MCF 10A (cell line): ENCODE measurements at regions not wholly inside any gene's neighbourhood (a gene's known extent, or its start where the extent isn't known, plus 50 kb on each side); places are given as distances from the start of the nearest gene placed in this dataset.
"Not testable (repeated sequence)": the region's sequence is repeated elsewhere in the genome, so short reads cannot be mapped to it uniquely, and the experiment has no call there.

ENCODE experiments used
- BruUV-seq: library from RNA; stranded (reverse); fragments of 400-500 nt; replicated peaks from 2 replicates; lab custom pipeline; 2021; lab: Mats Ljungman, UMichigan
- CTCF ChIA-PET: fragments of 300-600 bp; sonication (Branson Sonifier 250); formaldehyde crosslinking; extraction: SDS; loops from one replicate; lab custom pipeline; 2021; ENCODE audit warnings: antibody characterized with exemption, inconsistent platforms; lab: Yijun Ruan, JAX
- POLR2A ChIA-PET: fragments of 300-600, 350-650 bp; sonication (Branson Sonifier 250); formaldehyde crosslinking; extraction: SDS; loops from one replicate; lab custom pipeline; 2020; ENCODE audit warnings: antibody characterized with exemption, inconsistent platforms; lab: Yijun Ruan, JAX
- DNase-seq: peaks from one replicate; pipeline ENCODE4 v3.0.0-alpha.2; 2018; ENCODE audit not compliant: unreplicated experiment
- H3K27ac Mint-ChIP-seq: one replicate; pipeline ENCODE4 v1.8.0; 2022; ENCODE audit warnings: mild to moderate bottlenecking, low read depth, mixed read lengths; ENCODE audit not compliant: unreplicated experiment
- H3K27me3 Mint-ChIP-seq: one replicate; pipeline ENCODE4 v1.8.0; 2022; ENCODE audit warnings: mixed read lengths; ENCODE audit not compliant: insufficient read depth, unreplicated experiment
- H3K36me3 Mint-ChIP-seq: one replicate; pipeline ENCODE4 v1.8.0; 2022; ENCODE audit warnings: mild to moderate bottlenecking, moderate library complexity, mixed read lengths; ENCODE audit not compliant: insufficient read depth, unreplicated experiment
- H3K4me1 Mint-ChIP-seq: one replicate; pipeline ENCODE4 v1.8.0; 2022; ENCODE audit warnings: mixed read lengths; ENCODE audit not compliant: insufficient read depth, unreplicated experiment
- H3K4me3 Mint-ChIP-seq: one replicate; pipeline ENCODE4 v1.8.0; 2022; ENCODE audit warnings: mild to moderate bottlenecking, moderate library complexity, mixed read lengths; ENCODE audit not compliant: unreplicated experiment
- H3K9me3 Mint-ChIP-seq: one replicate; pipeline ENCODE4 v1.8.0; 2022; ENCODE audit warnings: mixed read lengths; ENCODE audit not compliant: unreplicated experiment
- intact Hi-C: fragments of 100-400 bp; cut with micrococcal nuclease; formaldehyde crosslinking; loops from 2 replicates; pipeline ENCODE4 v1.14.1; 2022
- TF ChIP-seq, protein P1 (sequence below): fragments of 200-600 bp; IDR thresholded peaks from one replicate; pipeline ENCODE4 v1.8.0; 2022; ENCODE audit warnings: antibody characterized with exemption, mild to moderate bottlenecking; ENCODE audit not compliant: unreplicated experiment

DNA sequence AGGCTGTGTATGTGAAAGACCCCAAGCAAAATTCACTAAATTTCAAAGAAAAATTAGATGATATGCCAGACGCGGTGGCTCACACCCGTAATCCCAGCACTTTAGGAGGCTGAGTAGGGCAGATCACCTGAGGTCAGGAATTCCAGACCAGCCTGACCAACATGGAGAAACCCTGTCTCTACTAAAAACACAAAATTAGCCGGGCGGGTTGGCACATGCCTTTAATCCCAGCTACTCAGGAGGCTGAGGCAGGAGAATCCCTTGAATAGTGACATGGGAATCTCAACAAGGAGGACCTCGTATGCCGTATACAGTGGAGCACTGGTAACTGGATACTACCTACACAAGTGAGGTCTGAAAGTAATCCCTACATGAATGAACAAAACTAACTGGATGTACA lies 92.7 kb upstream of the JARID2 start:
- Mint-ChIP-seq H3K27ac (no peak overlapping the region), H3K9me3 (no peaks in the 10 kb centered on the region), H3K27me3 (no peaks in the 10 kb centered on the region), H3K4me1 (peaks cover 9% of the 10 kb centered on the region), H3K36me3 (peaks cover 5% of the 10 kb centered on the region), H3K4me3 (no peak overlapping the region)
- TF ChIP-seq, protein P1, sequence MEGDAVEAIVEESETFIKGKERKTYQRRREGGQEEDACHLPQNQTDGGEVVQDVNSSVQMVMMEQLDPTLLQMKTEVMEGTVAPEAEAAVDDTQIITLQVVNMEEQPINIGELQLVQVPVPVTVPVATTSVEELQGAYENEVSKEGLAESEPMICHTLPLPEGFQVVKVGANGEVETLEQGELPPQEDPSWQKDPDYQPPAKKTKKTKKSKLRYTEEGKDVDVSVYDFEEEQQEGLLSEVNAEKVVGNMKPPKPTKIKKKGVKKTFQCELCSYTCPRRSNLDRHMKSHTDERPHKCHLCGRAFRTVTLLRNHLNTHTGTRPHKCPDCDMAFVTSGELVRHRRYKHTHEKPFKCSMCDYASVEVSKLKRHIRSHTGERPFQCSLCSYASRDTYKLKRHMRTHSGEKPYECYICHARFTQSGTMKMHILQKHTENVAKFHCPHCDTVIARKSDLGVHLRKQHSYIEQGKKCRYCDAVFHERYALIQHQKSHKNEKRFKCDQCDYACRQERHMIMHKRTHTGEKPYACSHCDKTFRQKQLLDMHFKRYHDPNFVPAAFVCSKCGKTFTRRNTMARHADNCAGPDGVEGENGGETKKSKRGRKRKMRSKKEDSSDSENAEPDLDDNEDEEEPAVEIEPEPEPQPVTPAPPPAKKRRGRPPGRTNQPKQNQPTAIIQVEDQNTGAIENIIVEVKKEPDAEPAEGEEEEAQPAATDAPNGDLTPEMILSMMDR: no peak
- intact Hi-C loops: no loop called here
- no peak for DNase-seq
- no TSS peak for BruUV-seq
- ChIA-PET POLR2A (no interaction called here), CTCF (no interaction called here)

DNA sequence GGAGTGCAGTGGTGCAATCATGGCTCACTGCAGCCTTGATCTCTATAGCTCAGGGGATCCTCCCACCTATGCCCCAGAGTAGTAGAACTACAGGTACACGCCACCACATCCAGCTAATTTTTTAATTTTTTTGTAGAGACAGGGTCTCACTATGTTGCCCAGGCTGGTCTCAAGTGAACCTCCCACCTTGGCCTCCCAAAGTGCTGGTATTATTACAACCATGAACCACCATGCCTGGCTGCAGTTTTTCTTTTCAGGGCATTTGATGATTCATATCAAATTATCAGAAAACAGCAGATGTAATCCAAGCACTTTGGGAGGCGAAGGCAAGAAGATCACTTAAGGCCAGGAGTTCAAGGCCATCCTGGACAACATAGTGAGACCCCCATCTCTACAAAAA lies 88.4 kb upstream of the JARID2 start:
- DNase-seq: no peak
- ChIA-PET POLR2A (no interaction called here), CTCF (no interaction called here)
- peaks cover 5% of the 10 kb centered on the region for H3K36me3 Mint-ChIP-seq
- H3K27me3 Mint-ChIP-seq: no peaks in the 10 kb centered on the region
- BruUV-seq: no TSS peak
- intact Hi-C loops: no loop called here
- no peak overlapping the region for H3K4me3 Mint-ChIP-seq
- no peaks in the 10 kb centered on the region for H3K9me3 Mint-ChIP-seq
- H3K27ac Mint-ChIP-seq: no peak overlapping the region
- H3K4me1 Mint-ChIP-seq: no peaks in the 10 kb centered on the region
- TF ChIP-seq, protein P1: no peak

DNA sequence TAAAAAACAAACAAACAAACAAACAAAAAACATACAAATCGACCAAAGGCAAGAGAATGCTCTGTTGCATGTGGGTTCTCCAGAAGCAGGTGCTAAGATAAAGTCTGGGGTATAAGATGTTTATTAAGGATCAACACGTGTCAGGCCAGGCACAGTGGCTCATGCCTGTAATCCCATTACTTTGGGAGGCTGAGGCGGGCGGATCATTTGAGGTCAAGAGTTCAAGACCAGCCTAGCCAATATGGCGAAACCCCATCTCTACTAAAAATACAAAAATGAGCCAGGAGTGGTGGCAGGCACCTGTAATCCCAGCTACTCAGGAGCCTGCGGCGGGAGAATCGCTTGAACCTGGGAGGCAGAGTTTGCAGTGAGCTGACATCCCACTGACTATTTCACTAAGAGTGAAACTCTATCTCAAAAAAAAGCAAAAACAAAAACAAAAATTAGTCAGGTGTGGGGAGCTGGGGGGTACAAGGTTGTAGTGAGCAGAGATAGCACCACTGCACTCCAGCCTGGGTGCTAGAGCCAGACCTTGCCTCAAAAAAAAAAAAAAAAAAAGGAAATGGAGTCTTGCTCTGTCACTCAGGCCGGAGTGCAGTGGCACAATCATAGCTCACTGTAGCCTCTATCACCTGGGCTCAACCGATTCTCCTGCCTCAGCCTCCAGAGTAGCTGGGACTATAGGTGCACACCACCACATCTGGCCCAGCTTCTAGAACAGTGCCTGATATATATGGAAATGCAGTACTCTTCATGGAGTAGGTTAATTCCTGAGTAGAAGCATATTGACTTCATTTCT lies 86.8 kb upstream of the JARID2 start:
- no peak for DNase-seq
- Mint-ChIP-seq H3K4me1 (no peaks in the 10 kb centered on the region), H3K4me3 (no peak overlapping the region), H3K27ac (no peak overlapping the region), H3K9me3 (no peaks in the 10 kb centered on the region), H3K27me3 (no peaks in the 10 kb centered on the region), H3K36me3 (peaks cover 5% of the 10 kb centered on the region)
- no TSS peak for BruUV-seq
- ChIA-PET POLR2A (no interaction called here), CTCF (no interaction called here)
- intact Hi-C loops: no loop called here
- TF ChIP-seq, protein P1: no peak

DNA sequence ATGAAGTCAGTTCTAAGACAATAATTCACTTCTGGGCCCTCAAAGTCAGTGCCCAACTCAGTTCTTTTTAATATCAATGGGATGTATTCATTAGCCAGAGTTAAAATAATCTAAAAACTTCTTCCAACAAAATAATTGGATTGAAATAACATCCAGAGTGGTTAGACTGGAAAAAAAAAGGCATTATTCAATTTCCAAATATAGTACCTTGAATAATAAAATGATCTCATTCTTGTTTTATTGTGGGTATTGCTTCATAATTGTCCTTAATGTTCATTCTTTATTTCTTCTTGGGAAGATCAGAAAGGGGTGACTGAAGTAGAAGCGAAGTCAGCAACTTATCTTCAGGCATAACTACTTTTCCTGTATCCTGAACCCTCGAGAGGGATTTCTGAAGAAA lies 85.1 kb upstream of the JARID2 start:
- ChIA-PET CTCF (no interaction called here), POLR2A (no interaction called here)
- no peaks in the 10 kb centered on the region for H3K4me1 Mint-ChIP-seq
- BruUV-seq: no TSS peak
- no peak for DNase-seq
- H3K27me3 Mint-ChIP-seq: no peaks in the 10 kb centered on the region
- no peak overlapping the region for H3K27ac Mint-ChIP-seq
- TF ChIP-seq, protein P1: no peak
- H3K4me3 Mint-ChIP-seq: no peak overlapping the region
- intact Hi-C loops: no loop called here
- no peaks in the 10 kb centered on the region for H3K9me3 Mint-ChIP-seq
- peaks cover 4% of the 10 kb centered on the region for H3K36me3 Mint-ChIP-seq

DNA sequence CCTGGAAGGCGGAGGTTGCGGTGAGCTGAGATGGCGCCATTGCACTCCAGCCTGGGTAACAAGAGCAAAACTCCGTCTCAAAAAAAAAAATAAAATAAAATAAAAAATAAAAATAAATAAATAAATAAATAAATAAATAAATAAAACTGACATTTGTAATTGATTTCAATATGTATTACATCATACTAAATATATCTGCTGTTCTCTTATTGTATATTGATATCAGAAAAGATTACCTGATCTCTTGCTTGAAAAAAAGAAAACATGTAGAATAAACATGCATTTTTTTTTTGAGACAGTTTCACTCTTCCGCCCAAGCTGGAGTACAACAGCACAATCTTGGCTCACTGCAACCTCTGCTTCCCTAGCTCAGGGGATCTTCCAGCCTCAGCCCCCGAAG lies 81.0 kb upstream of the JARID2 start:
- not testable (repeated sequence) for BruUV-seq, H3K27me3 Mint-ChIP-seq

More for the DNA sequence above, 81.0 kb upstream of the JARID2 start:
- H3K27ac Mint-ChIP-seq, DNase-seq, H3K4me1 Mint-ChIP-seq, H3K9me3 Mint-ChIP-seq, H3K4me3 Mint-ChIP-seq, H3K36me3 Mint-ChIP-seq, intact Hi-C loops: not testable (repeated sequence)
- ChIA-PET CTCF (interaction anchor here (0.6 kb wide), 1 partner anchor 285 kb away, joined by 3 read pairs; no protein-coding TSS in a partner anchor), POLR2A (interaction anchor here (0.6 kb wide), 1 partner anchor 13 kb away, joined by 4 read pairs; no protein-coding TSS in a partner anchor)
